Stromal cell of bone marrow (primary cell): ENCODE measurements at regions not wholly inside any gene's neighbourhood (a gene's known extent, or its start where the extent isn't known, plus 50 kb on each side); places are given as distances from the start of the nearest gene placed in this dataset.
"Not testable (repeated sequence)": the region's sequence is repeated elsewhere in the genome, so short reads cannot be mapped to it uniquely, and the experiment has no call there.

ENCODE experiments used
- DNase-seq: peaks from one replicate; pipeline ENCODE4 v3.0.0-alpha.2; 2012; ENCODE audit warnings: low read depth

DNA sequence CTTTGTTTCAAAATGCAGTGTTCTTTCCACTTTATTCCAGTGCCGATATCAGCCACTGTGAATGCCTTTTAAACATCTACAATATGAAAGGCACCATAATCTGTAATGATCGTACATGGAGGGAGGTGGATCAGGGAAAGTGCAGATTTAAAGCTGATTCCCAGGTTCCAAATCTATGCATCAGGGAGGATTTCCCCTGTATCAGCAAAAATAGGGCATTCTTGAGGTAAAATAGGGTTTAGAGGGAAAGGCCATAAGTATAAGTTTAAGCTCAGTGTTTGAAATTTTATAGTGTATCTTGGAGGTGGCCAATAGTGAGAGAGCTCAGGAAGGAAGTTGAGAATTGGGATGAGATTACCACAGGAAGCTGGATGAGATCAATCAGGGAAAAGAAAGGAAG, 289.7 kb upstream of the ID4 start:
- no peak for DNase-seq

GRCh38 chr6:19549109-19549508, 288.1 kb upstream of the ID4 start:
- no peak for DNase-seq

- DNase-seq = no peak
Measured at GRCh38 chr6:19550380-19550779, 286.8 kb upstream of the ID4 start.

DNA sequence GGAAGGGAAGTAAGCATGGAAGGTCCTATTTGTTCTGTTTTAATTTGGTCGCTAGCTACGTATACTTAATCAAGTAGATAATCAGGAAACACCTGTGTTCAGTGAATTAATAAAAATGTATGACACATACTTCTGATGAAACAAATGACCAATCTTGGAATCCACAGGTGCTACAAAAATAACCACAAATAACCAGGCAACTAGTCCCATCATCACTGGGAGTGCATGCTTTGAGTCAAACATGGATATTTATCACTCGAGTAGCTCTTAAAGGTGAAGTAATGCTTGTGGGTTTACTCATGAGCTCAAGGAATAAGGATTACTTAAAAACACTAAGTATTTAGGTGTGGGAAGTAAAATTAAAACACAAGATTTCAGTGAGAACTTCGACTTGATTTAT, 285.6 kb upstream of the ID4 start:
- DNase-seq = no peak

DNA sequence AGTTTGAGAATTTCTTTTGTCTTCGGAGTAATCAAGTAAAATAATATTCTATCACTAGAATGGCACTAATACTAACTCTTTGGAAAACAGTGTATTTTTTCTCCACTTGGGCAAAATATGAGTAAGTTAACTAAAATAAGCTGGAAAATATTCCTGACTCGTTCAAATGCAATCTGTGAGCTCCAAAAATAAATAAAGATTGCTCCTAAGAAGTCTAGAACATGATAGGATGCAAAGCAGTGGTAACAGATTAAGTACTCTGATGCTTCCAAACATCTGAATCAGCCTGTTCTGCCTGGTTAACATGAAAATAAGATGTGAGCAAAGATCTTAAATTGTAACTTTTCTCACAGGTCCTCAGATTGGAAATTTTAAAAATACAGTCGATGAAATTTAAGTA, 285.1 kb upstream of the ID4 start:
- no peak for DNase-seq

- DNase-seq = no peak
Measured at GRCh38 chr6:19552588-19552987, 284.6 kb upstream of the ID4 start.

DNA sequence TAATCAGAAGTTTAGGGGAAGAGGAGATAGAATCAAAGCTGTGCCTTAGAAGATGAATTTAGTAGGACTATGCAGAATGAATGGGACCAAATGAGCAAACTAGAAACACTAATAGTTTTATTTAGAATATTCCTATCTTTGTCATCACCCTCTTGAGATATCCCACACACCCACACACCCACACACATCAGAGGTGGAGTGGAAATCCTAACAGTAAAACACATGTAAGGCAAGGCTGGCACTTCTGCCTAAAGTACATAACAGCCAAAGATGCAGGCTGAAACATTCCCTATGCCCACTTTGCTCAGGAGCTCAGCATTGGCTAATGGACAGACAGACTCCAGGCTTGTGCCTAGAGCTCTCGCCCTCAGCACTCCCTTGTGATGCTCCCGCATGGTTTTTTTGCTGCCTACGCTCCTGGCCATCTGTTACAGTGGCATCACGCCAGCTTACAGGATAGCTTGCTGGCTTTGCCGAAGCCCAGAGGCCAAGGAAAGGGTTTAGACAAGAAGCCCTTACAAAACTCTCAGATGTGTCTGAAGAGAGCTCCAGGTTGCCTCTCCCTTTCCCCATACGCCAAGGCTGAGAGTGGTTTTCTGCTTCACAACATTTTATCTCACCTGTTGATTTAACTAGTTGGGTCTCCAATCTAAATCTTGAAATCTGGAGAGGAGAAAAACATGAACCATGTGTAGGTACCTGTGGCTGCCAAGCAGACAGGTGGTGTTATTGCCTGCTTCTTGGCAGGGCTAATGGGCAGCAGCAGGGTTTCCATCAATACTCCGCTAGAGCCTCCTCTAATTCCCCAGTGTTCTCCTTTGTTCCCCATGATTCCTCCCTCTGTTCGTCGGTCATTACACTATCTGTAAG, 282.6 kb upstream of the ID4 start:
- DNase-seq = no peak

DNA sequence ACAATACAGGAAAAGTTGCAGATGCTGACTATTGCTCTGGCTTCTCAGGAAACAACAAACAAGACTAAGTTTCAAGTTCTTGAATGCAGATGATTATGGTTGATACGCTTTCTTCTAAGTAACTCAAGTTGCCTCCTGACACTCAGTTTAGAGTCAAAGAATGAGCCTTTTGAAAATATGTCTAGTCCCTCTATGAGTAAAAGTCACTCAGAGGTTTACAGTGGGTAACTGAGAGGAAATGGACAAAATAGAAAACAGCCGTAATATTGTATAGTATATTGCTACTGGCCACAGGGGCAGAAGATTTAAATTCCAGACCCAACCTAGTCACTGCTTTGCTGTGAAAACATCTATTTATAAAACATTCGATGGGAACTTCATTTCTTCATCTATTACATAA, 280.0 kb upstream of the ID4 start:
- no peak for DNase-seq

DNA sequence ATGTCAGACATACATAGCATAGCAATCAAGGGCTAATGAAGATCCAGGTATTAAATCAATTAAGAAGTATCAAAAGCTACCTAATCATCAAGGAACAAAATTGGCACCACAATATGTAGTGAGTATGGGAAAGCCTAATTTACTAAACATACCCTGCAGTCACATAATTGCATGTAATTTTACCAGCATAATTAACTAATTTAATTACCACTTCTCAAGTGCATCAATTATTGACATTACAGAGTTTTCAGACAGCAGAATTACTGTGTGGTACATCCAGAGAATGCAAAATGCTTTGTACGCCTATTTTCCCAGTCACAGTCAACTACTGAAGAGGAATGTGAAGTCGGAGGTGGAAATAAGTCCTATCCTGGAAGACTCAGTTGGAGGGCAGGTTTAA, 279.0 kb upstream of the ID4 start:
- no peak for DNase-seq

DNA sequence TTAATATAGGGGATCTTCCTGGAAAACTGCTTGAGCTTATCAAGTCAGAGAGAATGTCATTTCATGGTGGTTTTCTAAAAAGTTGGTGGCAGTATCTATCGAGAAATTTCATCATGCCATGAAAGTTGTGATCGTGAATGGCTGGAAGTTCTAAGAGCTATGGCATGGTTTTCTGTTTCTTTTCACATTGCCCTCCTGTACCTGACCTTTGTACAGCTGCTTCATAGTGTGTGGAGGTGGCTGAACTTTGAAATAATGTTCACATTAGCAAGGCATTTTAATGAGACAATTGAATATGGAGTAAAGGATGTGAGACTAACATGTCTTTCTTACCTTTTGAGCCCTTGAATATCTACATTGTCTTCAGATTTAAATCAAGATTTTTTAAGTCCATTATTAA, 278.2 kb upstream of the ID4 start:
- DNase-seq = no peak

DNA sequence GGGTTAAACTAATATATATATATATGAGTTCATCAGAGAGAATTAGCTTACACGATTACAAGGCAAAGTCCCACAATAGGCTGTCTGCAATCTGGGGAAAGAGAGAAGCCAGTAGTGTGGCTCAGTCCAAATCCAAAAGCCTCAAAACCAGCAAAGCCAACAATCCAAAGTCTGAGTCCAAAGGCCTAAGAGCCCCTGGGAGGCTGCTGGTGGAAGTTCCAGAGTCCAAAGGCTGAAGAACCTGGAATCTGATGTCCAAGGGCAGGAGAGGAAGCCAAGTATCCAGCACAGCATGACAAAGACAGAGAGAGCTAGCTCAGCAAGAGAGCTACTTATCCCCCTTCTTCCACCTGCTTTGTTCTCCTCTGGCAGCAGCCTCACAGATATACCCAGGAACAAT, 274.7 kb upstream of the ID4 start:
- DNase-seq = no peak

DNA sequence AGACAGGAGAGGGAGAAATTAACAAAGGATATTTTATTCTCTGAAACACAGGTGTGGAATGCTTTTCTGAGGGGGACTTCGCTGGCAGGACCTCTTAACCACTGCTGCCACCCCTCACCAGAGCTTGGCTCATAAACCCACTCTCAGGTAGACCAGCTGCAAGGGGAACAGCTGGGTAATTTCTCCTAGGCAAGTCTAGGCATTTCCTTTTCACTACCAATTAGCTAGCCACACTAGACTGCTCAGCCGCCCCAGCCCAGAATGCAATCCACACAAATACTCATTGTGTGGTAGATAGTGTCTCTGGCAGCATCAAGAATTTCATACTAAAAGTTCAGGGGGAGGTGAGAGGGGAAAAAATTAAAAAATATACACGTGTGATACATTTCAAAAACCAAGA, 267.6 kb upstream of the ID4 start:
- no peak for DNase-seq

- no peak for DNase-seq
Measured at GRCh38 chr6:19571176-19571575, 266.0 kb upstream of the ID4 start.

DNA sequence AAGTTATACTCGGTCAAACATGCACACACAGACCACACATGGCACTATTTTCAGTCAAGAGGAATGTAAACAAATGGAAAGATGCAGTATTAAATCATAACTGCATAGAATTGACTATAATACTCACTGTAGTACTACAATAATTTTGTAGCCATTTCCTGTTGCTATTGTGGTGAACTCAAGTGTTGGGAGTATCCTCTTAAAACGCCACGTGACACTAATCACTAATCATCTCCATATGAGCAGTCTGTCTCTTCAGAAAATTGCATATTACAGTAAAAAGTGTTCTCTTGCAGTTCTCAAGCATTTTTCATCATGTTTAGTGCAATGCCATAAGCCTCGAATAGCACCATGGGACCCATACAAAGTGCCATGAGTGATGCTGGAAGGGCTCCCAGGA, 258.7 kb upstream of the ID4 start:
- DNase-seq = no peak

DNA sequence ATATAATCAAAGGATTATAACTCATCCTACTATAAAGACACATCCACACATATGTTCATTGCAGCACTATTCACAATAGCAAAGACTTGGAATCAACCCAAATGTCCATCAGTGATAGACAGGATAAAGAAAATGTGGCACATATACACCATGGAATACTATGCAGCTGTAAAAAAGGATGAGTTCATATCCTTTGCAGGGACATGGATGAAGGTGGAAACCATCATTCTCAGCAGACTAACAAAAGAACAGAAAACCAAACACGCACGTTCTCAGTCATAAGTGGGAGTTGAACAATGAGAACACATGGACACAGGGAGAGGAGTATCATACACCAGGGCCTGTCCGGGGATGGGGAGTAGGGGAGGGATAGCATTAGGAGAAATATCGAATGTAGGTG, 253.0 kb upstream of the ID4 start:
- DNase-seq = not testable (repeated sequence)

DNA sequence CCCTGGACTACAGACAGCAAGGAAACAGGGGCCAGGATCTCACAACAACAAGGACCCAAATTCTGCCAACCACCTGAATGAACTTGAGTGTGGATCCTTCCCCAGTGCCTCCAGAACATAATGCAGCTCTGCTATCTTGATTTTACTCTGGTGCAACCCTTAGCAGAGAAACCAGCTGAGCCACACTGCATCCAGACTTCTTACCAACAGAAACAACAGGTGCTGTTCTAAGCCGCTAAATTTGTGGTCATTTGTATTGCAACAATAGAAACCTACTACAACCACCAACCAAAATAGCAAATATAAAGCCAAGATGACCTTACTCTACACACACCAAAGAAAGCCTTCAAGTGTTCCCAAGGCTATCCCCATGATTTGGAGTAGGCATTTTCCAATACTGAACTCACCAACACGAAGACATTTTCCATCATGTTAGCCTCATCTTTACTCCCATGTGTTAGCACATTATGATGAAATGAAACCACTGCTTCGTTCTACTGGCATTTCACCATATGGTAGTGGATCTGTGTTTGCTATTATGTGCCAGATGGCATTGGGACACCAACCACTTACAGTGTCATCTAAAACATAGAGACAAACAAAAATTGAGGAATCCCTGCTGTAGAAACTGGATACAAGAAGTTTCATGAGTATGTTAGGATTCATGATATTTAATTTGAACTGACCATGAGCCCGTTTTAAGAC, 249.8 kb upstream of the ID4 start:
- no peak for DNase-seq

- DNase-seq = no peak
Measured at GRCh38 chr6:19590501-19591131, 246.6 kb upstream of the ID4 start.

DNA sequence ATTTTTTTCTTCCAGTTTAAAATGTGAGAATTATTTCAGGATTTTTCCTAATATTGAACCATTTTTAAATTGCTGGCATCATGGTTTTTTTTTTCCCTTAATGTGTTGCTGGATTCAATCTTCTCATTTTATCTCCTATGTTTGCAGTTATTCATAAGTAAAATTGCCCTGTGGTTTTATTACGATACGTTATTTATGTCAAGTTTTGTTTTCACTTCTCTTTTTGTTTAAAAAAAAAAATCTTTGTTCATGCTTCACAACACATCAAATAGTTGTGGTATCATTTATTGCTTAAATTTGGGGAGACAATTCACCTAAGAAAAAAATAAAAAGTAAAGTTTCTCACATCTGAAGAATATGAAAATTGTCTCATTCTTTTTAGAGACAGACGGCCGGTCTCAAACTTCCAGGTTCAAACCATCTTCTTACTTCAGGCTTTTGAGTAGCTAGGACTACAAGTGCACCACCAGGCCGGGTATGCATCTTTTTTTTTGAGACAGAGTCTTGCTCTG, 239.3 kb upstream of the ID4 start:
- no peak for DNase-seq

DNA sequence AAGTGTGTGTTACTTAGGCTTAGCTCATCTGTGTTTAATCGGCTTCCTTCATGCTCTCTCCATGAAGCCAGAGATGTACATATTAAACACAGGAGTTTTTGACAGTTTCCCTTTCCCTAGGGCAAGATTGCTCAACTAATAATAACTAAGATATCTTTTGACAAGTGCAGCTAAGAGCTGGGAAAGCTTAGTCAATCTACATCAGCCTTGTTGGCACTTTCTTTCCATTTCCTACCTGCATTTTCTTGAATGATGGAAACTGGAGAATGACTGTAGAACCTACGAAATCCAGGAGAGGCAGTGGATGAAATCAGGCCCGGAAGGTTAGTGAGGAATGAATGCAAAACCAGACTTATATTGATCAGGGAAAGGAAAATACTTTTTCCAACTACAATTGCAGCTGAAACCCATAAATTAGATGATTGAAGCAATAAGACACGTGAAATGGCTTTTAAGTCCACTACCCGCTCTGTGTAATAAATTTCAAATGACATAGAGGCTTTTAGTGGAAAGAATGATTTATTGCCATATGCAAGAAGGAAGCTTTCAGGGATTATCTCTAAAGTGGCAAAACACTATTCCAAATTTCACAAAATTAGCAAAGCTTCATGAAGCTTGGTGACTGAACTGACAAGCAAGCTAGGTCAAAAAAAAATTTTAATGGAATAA, 237.2 kb upstream of the ID4 start:
- DNase-seq = no peak

- DNase-seq = no peak
Measured at GRCh38 chr6:19602434-19603013, 234.6 kb upstream of the ID4 start.

GRCh38 chr6:19603721-19604120, 233.4 kb upstream of the ID4 start:
- peak; percentile 13 for DNase-seq

- no peak for DNase-seq
Measured at GRCh38 chr6:19605624-19606023, 231.5 kb upstream of the ID4 start.
